NCI-H2107 treated with DMSO at 0.1 percent for 48 hours (cell line): ENCODE measurements at regions not wholly inside any gene's neighbourhood (a gene's known extent, or its start where the extent isn't known, plus 50 kb on each side); places are given as distances from the start of the nearest gene placed in this dataset.

Experiments
- DNase-seq: peaks from one replicate; lab custom pipeline; 2025; ENCODE audit not compliant: unreplicated experiment; lab: John Stamatoyannopoulos, UW

DNA sequence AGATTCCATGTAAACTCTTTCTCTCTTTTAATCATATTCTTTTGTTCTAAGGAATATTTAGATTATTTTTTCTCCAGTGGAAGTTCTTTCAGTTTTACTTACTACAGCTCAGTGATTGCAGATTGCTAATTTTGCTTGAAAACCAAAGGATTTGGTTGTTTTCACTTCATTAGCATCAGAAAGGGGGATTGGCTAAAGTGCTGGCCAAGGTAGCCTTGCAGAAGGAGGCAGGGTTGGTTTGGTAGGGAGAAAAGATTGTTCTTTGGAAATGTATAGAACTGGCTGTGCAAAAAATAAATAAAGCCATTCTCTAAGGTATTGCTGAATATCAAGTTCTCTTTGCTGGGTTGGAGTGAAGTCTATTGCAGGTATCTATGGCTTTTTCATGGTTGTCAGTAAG lies 92.6 kb downstream of the FAT3 start:
- no peak for DNase-seq

DNA sequence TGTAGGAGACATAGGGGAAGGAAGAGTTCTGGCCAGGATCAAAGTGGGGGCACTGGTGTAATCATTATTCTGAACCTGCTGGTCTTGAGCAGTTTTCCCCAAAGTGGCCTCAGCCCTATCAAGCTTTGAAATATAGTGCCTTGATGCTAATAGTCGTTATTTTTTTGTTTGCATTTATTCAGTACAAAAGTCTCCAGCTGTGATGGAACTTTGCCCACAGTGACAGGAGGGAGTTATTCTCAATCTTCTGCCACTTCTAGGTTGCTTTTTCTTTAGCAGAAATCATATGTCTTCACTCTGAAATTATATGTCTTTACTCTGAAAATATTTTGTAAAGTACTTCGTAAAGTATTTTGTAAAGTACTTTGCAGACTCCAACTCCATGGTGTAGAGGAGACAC lies 93.1 kb downstream of the FAT3 start:
- DNase-seq = no peak

DNA sequence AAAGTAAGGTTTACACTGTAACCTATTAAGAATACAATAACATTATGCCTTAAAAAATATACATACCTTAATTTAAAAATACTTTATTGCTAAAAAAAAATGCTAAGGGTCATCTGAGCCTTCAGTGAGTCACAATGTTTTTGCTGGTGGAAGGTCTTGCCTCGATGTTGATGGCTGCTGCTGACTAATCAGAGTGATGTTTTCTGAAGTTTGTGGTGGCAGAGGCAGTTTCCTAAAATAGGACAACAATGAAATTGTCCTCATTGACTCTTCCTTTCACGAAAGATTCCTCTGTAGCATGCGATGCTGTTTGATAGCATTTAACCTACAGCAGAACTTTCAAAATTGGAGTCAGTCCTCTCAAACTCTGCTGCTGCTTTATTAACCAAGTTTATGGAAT lies 97.6 kb downstream of the FAT3 start:
- no peak for DNase-seq

DNA sequence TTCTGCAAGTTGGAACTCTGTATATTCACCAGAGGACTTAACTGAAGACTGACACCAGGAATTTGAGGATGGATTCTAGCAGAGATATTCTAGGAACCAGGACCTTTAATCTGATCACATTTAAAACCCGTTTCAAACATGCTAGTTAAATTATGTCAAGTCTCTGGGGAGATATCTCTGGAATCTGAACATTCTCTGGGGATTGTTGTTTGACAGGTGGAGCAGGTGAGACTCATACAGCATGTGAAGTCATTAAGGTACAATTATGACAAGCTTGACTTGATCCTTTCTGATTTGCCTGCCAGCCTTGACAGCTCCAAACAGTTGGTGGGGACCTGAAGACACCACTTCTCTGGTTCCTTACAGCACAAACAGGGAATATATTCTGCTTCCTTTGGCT lies 100.3 kb downstream of the FAT3 start:
- DNase-seq = no peak

DNA sequence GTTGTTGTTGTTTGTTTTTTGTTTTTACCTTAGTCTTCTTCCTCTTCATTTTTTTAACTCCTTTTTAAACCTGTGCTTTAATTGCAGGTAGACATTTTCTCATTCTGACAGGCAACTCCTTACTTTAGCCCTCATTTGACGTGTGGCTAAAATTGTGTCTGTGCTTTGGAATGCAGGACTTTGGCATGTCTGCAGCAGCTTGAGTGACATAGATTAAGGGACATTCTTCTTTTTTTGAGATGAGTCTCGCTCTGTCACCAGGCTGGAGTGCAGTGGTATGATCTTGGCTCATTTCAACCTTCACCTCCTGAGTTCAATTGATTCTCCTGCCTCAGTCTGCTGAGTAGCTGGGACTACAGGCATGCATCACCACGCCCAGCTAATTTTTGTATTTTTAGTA lies 100.8 kb downstream of the FAT3 start:
- DNase-seq = no peak

DNA sequence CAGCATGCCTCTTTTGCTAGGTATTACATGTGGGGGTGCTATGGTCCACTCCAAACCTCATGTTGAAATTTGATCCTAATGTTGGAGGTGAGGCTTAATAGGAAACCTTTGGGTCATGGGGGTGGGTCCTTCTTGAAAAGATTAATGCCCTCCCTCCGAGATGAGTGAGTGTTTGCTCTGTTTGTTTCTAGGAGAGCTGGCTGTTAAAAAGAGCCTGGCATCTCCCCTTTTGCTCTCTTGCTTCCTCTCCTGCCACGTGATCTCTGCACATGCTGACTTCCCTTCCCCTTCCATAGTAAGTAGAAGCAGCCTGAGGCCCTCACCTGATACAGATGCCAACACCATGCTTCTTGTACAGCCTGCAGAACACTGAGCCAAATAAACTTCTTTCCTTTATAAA lies 104.5 kb downstream of the FAT3 start:
- DNase-seq = no peak

DNA sequence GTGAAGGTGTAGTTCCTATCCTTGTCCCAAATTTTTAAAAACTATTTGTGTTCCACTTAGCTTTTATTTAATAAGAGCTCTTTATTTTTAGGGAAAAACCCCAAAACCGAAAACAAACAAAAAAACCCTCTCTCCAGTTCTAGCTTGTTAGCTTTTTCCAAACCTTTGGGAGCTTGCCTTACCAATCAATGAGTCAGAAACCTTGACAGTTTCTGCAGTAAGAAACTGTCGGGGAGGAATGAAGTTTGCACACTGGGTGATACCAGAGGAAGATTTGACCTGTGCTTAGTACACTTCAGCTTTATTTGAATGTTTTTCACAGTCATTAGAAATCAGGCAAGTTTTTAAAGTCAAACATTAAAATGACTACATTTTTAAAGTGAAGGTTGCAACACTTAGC lies 105.0 kb downstream of the FAT3 start:
- DNase-seq = no peak

DNA sequence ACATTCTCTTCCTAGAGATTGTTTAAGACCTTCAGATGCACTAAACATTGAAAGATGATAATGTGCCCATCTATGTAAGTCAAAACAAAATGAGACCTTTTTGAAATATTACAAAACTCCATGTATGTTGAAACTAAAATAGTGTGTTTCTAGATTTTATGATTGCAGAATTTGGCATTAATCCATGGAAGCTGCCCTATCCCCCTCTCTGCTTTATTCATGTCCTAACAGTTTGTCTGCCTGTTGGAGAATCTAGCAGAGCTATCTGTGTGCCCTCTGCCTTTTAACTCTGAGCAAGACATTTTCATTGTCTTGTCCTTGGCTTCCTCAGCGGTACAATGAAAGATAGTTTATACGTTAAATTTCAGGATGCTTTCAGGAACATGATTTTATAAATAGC lies 105.5 kb downstream of the FAT3 start:
- DNase-seq = no peak

DNA sequence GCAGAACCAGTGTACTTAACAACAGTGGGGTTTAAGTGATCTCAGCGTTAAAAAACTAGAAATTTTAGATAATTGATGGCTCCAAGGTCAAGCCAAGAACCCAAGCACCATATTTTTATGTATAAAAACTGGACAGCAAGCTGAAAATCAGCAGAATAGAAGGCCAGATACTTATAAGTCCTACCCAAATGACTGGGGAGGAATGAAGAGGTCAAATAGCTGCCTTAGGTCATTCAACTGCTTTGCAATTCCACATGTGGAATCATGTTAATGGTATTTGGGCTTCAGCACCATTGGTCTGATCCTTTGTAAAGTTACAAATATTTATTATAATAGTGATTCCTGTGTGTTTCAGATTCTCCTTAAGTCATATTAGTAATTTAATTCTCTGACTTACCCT lies 108.4 kb downstream of the FAT3 start:
- DNase-seq = no peak

DNA sequence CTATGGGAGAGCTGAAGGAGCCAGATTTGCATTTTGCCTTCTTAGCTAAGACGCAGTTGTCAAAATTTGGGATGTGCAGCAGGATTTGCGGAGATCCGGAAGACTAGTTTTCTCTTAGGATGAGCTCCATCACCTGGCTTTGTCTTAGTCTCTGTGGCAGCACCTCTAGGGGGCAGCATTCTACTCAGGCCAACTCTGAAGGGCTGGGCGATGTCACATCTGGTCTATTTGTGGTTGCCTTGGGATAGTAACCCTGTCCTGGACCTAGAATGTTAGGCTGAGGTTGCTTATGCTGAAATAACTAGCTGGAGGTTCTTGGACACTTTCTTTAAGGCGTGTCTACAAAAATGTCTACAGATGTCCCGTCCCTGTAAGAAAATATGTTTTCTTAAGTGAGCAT lies 116.2 kb downstream of the FAT3 start:
- no peak for DNase-seq

DNA sequence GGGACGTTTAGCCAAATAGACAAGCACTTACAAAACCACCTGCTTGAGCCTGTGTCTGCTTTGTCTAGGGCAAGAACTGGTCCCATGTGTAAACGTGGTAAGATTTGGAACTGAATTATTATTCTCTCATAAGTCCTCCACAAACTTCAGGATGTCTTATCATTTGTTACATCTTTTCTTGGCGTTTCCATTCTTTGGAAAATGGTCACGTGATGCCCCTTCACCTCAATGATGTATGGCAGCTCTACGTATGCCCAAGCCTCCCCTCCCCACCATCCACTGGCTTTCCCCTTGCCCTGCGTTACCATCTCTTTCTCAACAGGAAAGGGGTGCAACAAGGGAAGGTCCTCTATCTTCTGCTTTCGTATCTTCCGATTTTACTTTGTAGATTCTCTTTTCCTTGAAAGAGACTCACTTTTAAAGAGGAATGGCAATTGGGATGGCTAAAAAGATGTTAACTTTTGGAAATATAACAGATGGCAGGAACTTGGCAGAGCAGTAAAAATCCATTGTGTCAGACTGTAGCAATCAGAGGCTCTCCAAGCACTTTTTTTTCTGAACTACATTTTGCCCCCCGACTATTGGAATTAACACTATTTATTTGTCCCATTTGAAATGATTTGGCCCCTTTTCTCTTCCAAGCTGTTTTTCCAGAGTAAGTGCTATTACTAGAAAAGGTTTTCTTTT lies 117.6 kb downstream of the FAT3 start:
- DNase-seq = no peak

DNA sequence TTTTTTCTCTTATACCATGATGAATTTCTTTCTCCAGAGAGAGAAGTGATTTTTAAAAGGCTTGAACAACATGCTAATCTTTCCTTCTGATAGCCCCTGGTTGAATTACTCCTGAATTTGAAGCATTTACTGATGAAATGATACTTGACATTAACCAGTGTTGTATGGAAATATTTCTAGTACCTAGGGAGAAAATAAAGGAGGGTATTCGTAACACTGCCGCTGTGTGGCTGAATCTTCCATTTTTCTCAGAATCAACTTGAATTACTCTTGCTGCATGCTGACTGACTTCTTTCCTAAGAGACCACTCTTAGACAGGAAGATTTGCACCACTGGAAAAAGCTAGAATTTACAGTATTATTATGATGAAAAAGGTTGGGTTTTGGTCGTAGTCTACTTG lies 118.3 kb downstream of the FAT3 start:
- no peak for DNase-seq

DNA sequence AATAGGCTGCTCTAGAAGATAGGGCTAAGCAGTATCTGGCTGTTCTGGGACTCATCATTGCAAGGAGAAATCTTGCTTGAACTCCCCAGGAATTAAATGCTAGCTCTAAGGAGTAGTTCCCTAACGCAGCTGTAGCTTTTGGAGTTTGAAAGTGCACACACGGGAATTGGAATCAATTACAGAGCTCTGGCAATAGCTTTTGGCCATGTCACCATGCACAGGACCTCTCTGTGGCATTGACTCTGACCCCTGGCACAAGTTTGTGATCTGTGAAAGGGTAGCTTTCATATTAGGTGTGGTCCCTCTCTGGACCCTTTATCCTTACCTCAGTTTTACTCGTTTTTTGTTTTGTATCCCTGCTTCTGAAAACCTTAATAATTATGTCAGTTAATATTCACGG lies 121.6 kb downstream of the FAT3 start:
- no peak for DNase-seq

DNA sequence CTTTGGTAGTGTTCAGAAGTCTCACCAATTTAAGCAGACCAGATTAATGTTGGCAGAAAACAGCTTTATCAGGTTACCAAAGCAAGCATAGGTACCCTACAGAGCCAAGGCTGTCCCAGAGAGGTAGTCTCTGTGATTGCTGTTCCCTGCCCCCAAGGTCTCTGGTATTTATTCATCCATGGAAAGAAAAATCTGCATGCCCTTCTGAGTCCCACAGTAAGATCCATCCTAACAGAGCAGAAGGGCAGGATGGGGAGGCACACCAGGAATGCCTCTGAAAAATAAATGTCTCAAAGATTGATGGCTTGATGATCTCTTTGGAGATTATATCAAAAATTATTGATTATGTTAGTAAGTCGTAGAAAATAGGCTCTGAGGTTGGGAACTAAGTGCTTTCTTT lies 122.8 kb downstream of the FAT3 start:
- no peak for DNase-seq

DNA sequence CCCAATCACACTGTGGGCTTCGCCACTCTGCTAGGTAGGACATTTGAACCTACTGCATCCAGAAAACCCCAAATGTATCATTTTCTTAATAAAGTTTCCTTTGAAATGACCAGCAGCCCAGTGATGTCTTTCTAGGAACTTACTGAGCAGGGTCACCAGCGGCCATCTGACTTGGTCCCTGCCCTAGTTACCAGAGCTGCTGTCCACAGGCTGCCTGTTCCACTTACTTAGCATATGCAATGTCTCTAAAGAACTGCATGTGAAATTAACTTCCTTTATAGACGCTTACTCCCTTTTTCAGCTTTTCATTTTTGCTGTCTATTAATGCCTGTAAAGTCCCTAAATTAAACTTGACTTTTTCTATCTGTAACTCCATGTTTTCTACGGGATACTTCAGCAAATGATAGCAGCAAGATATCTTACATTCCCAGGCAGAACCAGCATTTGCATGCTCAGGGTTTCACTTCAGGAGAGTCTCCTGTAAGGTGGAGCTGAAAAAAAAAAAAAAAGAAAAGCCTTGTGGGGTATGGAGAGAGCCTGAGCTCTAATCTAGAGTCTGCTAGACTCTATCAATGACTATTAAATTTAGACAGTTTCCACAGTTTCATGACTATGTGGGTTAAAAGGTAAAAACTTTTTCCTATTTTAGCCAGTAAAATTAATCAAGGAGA lies 125.0 kb downstream of the FAT3 start:
- DNase-seq = no peak

DNA sequence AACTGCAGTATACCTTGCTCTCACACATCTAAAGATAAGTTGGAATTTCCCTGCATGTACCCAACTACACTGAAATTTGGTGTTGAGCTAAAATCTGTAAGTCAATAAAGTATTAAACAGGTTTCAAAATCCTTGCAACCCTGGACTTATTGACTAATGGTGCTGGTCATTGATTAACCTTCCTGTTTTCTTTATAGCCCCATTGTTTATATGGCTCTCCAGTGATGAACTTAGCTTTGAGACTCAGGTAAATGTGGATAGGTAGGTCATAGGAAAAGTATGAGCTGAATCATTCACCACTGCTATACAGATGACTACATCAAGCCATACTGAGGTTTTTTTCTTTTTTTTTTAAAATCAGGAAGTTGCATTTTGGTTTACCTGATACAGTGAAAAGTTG lies 132.7 kb downstream of the FAT3 start:
- no peak for DNase-seq

DNA sequence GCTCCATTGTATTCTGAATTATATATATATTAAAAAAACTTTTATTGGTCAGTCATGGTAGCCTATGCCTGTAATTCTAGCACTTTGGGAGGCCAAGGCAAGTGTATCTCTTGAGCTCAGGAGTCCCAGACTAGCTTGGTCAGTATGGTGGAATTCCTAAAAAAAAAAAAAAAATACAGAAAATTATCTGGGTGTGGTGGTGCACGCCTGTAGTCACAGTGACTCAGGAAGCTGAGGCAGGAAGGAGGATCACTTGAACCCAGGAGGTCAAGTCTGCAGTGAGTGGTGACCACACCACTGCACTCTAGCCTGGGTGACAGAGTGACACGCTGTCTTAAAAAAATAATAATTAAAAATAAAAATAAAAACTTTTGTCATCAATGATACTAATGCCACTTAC lies 133.2 kb downstream of the FAT3 start:
- no peak for DNase-seq

DNA sequence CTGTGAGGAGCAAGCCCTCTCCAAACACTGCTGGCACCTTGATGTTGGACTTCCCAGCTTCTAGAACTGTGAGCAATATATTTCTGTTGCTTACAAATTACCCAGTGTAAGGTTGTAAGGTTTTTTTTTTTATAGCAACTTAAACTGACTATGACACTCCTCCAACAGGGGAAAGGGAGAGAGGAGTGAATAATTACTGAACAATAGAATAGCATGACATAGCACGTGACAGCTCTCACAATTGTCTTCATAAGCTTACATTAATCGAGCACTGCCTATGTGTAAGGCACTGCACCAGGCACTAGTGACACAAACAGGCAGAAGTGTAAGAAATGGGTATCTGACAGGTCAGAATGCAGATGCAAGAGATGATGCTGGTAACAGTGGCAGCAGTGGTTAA lies 136.9 kb downstream of the FAT3 start:
- DNase-seq = no peak

DNA sequence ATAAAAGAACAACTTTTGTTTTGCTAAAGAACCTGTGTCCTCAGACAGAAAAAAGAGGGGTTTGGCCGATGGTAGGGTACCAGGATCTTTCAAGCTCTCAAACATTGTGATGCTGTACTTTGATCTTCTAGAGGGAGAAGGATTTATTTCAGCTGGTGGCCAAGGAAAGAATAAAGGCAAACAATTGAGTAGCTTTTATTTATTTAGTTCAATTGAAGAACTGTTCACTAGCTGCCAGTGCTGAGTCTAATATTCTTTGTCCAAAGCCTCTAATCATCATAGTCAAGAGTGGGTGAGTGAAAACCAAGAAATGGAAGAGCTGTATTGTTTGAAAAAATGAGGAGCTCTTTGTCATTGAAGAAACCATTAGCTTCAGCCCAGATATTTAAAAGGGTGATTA lies 138.4 kb downstream of the FAT3 start:
- DNase-seq = no peak

DNA sequence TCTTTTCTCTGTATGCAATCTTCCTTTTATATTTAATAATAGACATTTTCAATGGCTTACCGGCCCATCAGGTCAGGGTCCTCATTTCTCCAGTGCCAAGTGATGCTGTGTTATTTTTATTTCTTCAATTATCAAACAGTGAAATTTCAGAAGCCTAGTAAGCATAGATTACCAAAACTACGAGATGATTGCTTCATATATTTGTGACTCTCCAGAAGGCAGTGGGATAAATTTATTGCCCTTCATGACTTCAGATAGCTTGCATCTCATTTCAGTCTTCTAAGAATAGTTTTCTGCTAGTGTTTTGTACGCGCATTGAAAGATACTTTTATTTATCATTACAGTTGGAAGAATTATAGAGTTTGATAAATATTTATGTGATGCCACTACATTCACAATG lies 139.6 kb downstream of the FAT3 start:
- no peak for DNase-seq

DNA sequence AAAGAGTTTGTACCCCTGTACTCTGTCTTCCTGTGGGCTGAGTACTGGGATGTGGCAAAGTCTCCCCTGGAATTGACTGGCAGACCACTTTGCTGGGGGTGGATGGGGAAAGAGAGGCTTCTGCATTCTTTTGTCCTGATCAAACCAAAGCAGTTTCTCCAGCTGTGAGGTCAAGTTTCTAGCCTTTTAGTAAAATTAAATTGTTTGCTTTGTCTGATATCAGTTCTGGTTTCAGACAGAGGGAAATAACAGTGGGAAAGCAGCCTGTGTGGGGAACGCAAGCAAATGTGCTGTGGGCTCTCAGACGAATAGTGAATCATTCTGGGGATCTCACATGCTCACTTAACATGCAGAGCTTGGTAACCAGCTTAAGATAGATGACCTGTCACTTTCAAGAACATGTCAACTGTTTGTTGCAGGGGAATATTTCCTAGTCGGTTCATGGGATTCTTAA lies 151.6 kb downstream of the FAT3 start:
- DNase-seq = no peak

DNA sequence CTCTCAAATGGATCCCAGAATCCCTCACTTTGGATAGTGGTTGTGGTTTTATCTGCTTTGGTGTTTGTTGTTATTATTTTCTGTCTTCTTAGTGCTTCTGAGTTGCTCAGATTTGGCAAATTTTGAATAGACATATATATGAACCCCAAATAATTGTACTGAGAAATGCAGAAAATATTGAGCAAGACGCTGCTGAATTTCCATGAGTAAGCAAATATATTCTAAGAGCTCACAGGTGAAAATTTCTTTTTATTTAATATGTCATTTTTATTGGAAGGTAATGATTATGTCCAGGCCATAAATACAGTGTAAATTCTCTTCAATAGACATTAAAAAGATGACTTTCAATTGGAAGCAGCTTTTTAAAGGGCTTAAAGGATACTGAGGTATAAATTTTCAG lies 152.1 kb downstream of the FAT3 start:
- DNase-seq = no peak

DNA sequence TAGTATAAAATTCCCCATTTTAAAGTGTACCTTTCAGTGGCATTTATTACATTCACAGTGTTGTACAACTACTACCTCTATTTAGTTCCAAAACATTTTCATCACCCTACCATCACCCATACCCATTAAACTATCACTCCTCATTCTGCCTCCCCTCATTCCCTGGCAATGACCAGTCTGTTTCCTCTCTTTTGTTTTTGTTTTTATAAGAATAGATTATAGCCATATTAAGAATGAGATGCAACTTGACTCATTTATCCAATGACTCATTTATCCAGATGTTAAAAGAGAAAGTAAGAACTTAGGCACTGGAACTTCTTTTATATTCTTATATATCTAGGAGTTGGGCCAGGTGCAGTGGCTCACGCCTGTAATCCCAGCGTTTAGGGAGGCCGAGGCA lies 156.3 kb downstream of the FAT3 start:
- no peak for DNase-seq
